ENCODE measurements at regions not wholly inside any gene's neighbourhood (a gene's known extent, or its start where the extent isn't known, plus 50 kb on each side); places are given as distances from the start of the nearest gene placed in this dataset.
"Not testable (repeated sequence)": the region's sequence is repeated elsewhere in the genome, so short reads cannot be mapped to it uniquely, and the experiment has no call there.

GRCh38 chr9:88259001-88259400 is 120.7 kb upstream of the SPATA31C2 start:
- no peak for TF ChIP-seq CTCF (IDR thresholded peaks at IDR 0.05)
- intact Hi-C loops (cut with DNase I, micrococcal nuclease), result no loop called here
- DNase-seq (no peak), ATAC-seq (no peak)
- H3K36me3 ChIP-seq (ENCODE audit: low read depth), result no peaks in the 10 kb centered on the region
- H3K4me3 ChIP-seq, result no peak overlapping the region
- no peaks in the 10 kb centered on the region for H3K4me1 ChIP-seq (ENCODE audit: low read depth)
- H3K9me3 ChIP-seq, result no peaks in the 10 kb centered on the region

GRCh38 chr9:88258601-88259000 is 120.3 kb upstream of the SPATA31C2 start:
- H3K4me3 ChIP-seq, result no peak overlapping the region
- intact Hi-C loops (cut with DNase I, micrococcal nuclease), result no loop called here
- no peaks in the 10 kb centered on the region for H3K9me3 ChIP-seq
- DNase-seq, result peak in 1 of 3 donors; percentile 54
- ATAC-seq, result peak; percentile 28
- no peak for TF ChIP-seq CTCF (IDR thresholded peaks at IDR 0.05)
- no peaks in the 10 kb centered on the region for H3K36me3 ChIP-seq (ENCODE audit: low read depth)
- no peaks in the 10 kb centered on the region for H3K4me1 ChIP-seq (ENCODE audit: low read depth)

- Histone ChIP-seq H3K4me1 (ENCODE audit: low read depth) (no peaks in the 10 kb centered on the region), H3K4me3 (no peak overlapping the region), H3K9me3 (no peaks in the 10 kb centered on the region), H3K36me3 (ENCODE audit: low read depth) (no peaks in the 10 kb centered on the region)
- TF ChIP-seq CTCF (IDR thresholded peaks at IDR 0.05), result no peak
- peak in 1 of 3 donors; percentile 18 for DNase-seq
- no peak for ATAC-seq
- intact Hi-C loops (cut with DNase I, micrococcal nuclease), result no loop called here
These were observed 119.7 kb upstream of the SPATA31C2 start for GRCh38 chr9:88258024-88258423.

GRCh38 chr9:88256216-88256615 is 117.9 kb upstream of the SPATA31C2 start:
- intact Hi-C loops (cut with DNase I, micrococcal nuclease), result no loop called here
- Histone ChIP-seq H3K36me3 (ENCODE audit: low read depth) (no peaks in the 10 kb centered on the region), H3K4me3 (no peak overlapping the region), H3K9me3 (peaks cover 15% of the 10 kb centered on the region), H3K4me1 (ENCODE audit: low read depth) (no peaks in the 10 kb centered on the region)
- ATAC-seq, result no peak
- DNase-seq, result no peak
- no peak for TF ChIP-seq CTCF (IDR thresholded peaks at IDR 0.05)

GRCh38 chr9:88255806-88256205 is 117.5 kb upstream of the SPATA31C2 start:
- ATAC-seq; H3K4me3 ChIP-seq; intact Hi-C loops (cut with DNase I, micrococcal nuclease); H3K4me1 ChIP-seq (ENCODE audit: low read depth); H3K36me3 ChIP-seq (ENCODE audit: low read depth): not testable (repeated sequence)
- peaks cover 16% of the 10 kb centered on the region for H3K9me3 ChIP-seq
- peak in 1 of 3 donors; percentile 21 for DNase-seq

- Histone ChIP-seq H3K4me3 (no peak overlapping the region), H3K4me1 (ENCODE audit: low read depth) (no peaks in the 10 kb centered on the region), H3K9me3 (peaks cover 16% of the 10 kb centered on the region), H3K36me3 (ENCODE audit: low read depth) (no peaks in the 10 kb centered on the region)
- intact Hi-C loops (cut with DNase I, micrococcal nuclease), result no loop called here
- no peak for ATAC-seq
- no peak for TF ChIP-seq CTCF (IDR thresholded peaks at IDR 0.05)
- no peak for DNase-seq
These were observed 113.6 kb upstream of the SPATA31C2 start for GRCh38 chr9:88251903-88252302.
